Fibroblast of skin of left quadriceps (primary cell): ENCODE measurements at regions not wholly inside any gene's neighbourhood (a gene's known extent, or its start where the extent isn't known, plus 50 kb on each side); places are given as distances from the start of the nearest gene placed in this dataset.
"Not testable (repeated sequence)": the region's sequence is repeated elsewhere in the genome, so short reads cannot be mapped to it uniquely, and the experiment has no call there.

Experiments
- DNase-seq, 2 experiments: peaks; one replicate each; pipeline ENCODE4 v3.0.0-alpha.2; 2013; ENCODE audit warnings: low read depth in 2 of 2

DNA sequence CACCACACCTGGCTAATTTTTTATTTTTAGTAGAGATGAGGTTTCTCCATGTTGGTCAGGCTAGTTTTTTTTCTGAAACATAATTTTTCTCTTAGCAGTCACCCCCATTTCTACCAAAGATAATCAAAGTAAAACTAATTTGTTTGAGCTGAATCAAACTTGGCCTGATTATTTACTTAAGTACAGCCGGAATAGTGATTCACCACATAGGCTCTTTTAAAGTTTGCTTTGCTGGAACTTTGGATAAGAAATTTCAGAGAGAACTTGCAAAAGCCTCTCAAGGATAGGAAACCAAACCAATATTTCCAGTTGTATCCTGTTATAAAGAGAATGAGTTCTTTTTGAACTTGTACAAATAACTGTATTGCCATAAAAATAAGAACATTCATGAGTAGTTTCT, 105.0 kb upstream of the SYNCRIP start:
- no peak for DNase-seq

DNA sequence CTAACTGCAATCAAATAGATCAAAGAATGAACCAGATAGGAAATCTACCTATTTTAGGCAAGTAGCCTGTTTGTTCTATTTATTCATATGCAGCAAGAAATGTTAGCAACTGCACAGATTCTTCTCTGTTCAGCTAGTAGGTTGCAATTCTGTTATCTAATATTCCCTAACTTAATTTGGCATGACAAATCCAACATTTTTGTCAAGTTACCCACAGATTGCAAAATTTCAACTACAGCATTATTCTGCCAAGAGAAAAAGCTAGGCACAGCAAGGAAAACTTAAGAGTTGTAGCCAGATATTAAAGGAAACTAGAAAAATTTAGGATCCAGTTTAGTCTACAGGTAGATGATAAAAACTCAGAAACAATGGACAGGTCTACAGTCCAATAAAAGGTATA, 104.4 kb upstream of the SYNCRIP start:
- DNase-seq: no peak

DNA sequence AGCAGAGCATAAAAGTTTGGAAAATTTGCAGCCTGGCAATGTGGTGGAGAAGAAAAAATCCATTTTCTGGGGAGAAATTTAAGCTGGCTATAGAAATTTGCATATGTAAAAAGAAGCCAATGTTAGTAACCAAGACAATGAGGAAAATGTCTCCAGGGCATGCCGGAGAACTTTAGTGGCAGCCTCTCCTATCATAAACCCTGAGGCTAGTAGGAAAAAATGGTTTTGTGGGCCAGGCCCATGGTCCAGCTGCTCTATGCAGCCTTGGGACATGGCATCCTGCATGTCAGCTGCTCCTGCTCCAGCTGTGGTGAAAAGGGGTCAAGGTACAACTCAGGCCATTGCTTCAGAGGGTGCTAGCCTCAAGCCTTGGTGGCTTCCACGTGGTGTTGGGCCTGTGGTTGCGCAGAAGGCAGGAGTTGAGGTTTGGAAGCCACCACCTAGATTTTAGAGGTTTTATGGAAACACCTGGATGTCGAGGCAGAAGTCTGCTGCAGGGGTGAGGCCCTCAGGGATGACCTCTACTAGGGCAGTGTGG, 101.8 kb upstream of the SYNCRIP start:
- no peak for DNase-seq

DNA sequence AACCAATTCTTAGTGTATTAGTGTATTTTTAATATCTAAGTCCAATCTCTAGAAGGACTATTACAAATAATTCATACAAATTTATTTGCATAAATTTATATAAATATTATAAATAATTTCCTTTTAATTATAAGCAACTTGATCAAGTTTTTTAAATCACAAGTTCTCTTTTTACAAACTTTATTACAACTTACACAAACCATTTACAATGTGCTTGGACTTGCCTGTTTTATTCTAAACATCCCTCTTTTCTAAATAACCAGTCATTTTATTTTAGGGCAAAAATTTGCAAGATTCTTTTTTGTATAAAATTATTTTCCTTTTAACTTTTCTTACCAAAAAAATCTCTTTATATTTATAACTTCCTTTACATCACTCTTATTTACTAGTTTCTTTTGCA, 83.5 kb upstream of the SYNCRIP start:
- no peak for DNase-seq

- DNase-seq: no peak
Measured at GRCh38 chr6:85715797-85716196, 73.1 kb upstream of the SYNCRIP start.

DNA sequence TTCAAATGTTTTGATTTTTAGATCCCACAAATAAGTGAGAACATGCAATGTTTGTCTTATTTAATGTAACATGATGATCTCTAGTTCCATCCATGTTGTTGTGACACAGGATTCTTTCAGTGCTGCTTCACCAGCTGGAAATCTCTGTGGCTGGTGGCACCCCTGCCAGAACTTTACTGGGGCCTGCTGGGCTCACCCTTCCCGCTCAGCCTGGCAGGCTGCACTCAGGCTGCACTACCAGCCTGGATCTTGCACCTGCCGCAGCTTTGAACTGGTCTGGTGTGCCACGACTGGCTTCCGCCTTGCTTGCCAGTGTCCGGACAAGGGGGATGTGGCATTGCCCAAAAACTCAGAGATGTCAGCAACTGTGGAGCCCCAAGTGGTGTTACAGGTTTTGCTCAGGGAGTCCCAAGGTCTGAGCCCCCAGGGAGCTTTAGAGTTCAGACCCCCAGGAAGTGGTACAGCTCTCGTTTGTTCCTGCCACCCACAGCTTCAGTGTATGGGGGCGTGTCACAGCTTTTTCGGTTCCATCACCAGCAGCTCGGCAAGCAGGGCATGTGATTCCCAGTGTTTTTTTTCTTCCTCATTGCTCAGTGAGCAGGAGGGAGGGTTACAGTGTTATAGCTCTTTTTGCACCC, 72.3 kb upstream of the SYNCRIP start:
- DNase-seq: no peak

DNA sequence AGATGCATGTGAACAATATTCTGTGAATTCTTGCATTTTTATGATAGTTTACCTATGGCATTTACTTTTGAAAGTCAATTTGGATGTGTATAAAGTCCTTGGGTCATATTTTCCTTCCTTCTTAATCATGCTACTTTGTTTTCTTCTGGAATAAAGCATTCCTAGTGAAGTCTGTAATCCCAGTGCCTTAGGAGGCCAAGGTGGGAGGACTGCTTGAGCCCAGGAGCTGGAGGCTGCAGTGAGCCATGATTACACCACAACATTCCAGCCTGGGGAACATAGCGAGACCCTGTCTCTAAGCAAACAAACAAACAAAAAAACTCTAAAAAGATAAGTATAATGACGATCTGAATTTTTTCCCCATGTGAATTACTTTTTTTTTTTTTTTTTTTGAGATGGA, 69.7 kb upstream of the SYNCRIP start:
- no peak for DNase-seq

DNA sequence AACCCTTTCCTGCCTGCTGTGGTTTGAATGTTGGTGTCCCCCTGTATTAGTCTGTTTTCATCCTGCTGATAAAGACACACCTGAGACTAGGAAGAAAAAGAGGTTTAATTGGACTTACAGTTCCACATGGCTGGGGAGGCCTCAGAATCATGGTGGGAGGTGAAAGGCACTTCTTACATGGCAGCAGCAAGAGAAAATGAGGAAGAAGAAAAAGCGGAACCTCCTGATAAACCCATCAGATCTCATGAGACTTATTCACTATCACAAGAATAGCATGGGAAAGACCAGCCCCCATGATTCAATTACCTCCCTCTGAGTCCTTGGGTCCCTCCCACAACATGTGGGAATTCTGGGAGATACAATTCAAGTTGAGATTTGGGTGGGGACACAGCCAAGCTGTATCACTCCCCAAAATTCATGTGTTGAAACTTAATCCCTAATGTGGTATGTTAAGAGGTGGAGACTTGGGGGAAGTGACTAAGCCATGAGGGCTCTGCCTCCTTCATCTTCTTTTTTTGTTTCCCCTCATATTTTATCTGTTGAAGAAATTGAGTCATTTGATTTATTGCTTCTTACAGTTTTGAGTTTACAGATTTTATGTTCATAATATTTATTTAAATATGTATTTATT, 64.9 kb upstream of the SYNCRIP start:
- DNase-seq: not testable (repeated sequence)

GRCh38 chr6:85706272-85706671, 63.6 kb upstream of the SYNCRIP start:
- no peak for DNase-seq

DNA sequence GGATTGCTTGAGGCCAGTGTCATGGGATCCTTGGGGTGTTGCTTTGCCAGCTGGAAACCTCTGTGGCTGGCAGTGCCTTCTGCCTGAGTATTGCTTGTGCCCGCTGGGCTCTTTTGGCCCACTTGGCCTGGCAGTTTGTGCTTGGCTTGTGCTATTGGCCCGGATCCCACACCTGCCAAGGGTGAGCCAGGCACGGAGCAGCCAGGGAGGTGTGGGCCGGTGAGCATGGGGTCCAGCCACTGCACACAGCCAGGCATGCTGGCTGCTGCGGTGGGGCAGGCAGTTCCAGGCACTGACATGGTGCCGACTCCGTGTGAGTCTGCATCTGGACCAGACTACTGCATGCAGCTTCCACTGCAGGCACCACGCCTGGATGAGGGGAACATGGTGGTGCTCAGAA, 62.5 kb upstream of the SYNCRIP start:
- no peak for DNase-seq

- no peak for DNase-seq
Measured at GRCh38 chr6:85703406-85703805, 60.7 kb upstream of the SYNCRIP start.
